T-helper 1 cell treated with Interleukin-12 subunit alpha and Interleukin-12 subunit beta and Interleukin-4 antibody, amounts not matched to agents 30 μg/mL and 1 μg/mL, for 36 hours (primary cell): ENCODE measurements at regions not wholly inside any gene's neighbourhood (a gene's known extent, or its start where the extent isn't known, plus 50 kb on each side); places are given as distances from the start of the nearest gene placed in this dataset.

Experiments used
- H3K27ac Mint-ChIP-seq: one replicate; pipeline ENCODE4 v1.8.0; 2021; ENCODE audit warnings: mild to moderate bottlenecking, mixed read lengths
- H3K27me3 Mint-ChIP-seq: one replicate; pipeline ENCODE4 v1.8.0; 2021; ENCODE audit warnings: low read depth, mixed read lengths
- H3K36me3 Mint-ChIP-seq: one replicate; pipeline ENCODE4 v1.8.0; 2021; ENCODE audit warnings: low read depth, mixed read lengths
- H3K4me1 Mint-ChIP-seq: one replicate; pipeline ENCODE4 v1.8.0; 2021; ENCODE audit warnings: low read depth, mixed read lengths
- H3K4me3 Mint-ChIP-seq: one replicate; pipeline ENCODE4 v1.8.0; 2021; ENCODE audit warnings: mild to moderate bottlenecking, moderate library complexity, mixed read lengths
- H3K9me3 Mint-ChIP-seq: one replicate; pipeline ENCODE4 v1.8.0; 2021; ENCODE audit warnings: mixed read lengths

- Mint-ChIP-seq H3K27me3 (no peaks in the 10 kb centered on the region), H3K36me3 (no peaks in the 10 kb centered on the region), H3K27ac (no peak overlapping the region), H3K9me3 (no peaks in the 10 kb centered on the region), H3K4me1 (no peaks in the 10 kb centered on the region), H3K4me3 (no peak overlapping the region)
Measured at GRCh38 chr1:57927003-57927402, 503.1 kb upstream of the DAB1 start.

- H3K4me3 Mint-ChIP-seq = no peak overlapping the region
- H3K4me1 Mint-ChIP-seq = no peaks in the 10 kb centered on the region
- H3K36me3 Mint-ChIP-seq = no peaks in the 10 kb centered on the region
- no peaks in the 10 kb centered on the region for H3K27me3 Mint-ChIP-seq
- H3K27ac Mint-ChIP-seq = no peak overlapping the region
- no peaks in the 10 kb centered on the region for H3K9me3 Mint-ChIP-seq
Measured at GRCh38 chr1:57926025-57926552, 502.2 kb upstream of the DAB1 start.

GRCh38 chr1:57925226-57925625 is 501.4 kb upstream of the DAB1 start:
- Mint-ChIP-seq H3K27ac (no peak overlapping the region), H3K9me3 (no peaks in the 10 kb centered on the region), H3K27me3 (no peaks in the 10 kb centered on the region), H3K36me3 (no peaks in the 10 kb centered on the region), H3K4me1 (no peaks in the 10 kb centered on the region), H3K4me3 (no peak overlapping the region)

GRCh38 chr1:57922130-57922529 is 498.3 kb upstream of the DAB1 start:
- Mint-ChIP-seq H3K27ac (no peak overlapping the region), H3K4me3 (no peak overlapping the region), H3K36me3 (no peaks in the 10 kb centered on the region), H3K9me3 (no peaks in the 10 kb centered on the region), H3K4me1 (no peaks in the 10 kb centered on the region), H3K27me3 (no peaks in the 10 kb centered on the region)

- no peak overlapping the region for H3K4me3 Mint-ChIP-seq
- H3K27ac Mint-ChIP-seq = no peak overlapping the region
- no peaks in the 10 kb centered on the region for H3K4me1 Mint-ChIP-seq
- no peaks in the 10 kb centered on the region for H3K36me3 Mint-ChIP-seq
- no peaks in the 10 kb centered on the region for H3K9me3 Mint-ChIP-seq
- no peaks in the 10 kb centered on the region for H3K27me3 Mint-ChIP-seq
Measured at GRCh38 chr1:57916041-57916440, 492.2 kb upstream of the DAB1 start.

GRCh38 chr1:57911427-57911826 is 487.6 kb upstream of the DAB1 start:
- no peaks in the 10 kb centered on the region for H3K27me3 Mint-ChIP-seq
- no peaks in the 10 kb centered on the region for H3K9me3 Mint-ChIP-seq
- H3K36me3 Mint-ChIP-seq = no peaks in the 10 kb centered on the region
- H3K4me1 Mint-ChIP-seq = no peaks in the 10 kb centered on the region
- no peak overlapping the region for H3K27ac Mint-ChIP-seq
- H3K4me3 Mint-ChIP-seq = no peak overlapping the region

- no peaks in the 10 kb centered on the region for H3K27me3 Mint-ChIP-seq
- H3K4me3 Mint-ChIP-seq = no peak overlapping the region
- H3K36me3 Mint-ChIP-seq = no peaks in the 10 kb centered on the region
- no peaks in the 10 kb centered on the region for H3K9me3 Mint-ChIP-seq
- H3K4me1 Mint-ChIP-seq = no peaks in the 10 kb centered on the region
- H3K27ac Mint-ChIP-seq = no peak overlapping the region
Measured at GRCh38 chr1:57910782-57911181, 486.9 kb upstream of the DAB1 start.

- H3K4me3 Mint-ChIP-seq = no peak overlapping the region
- no peak overlapping the region for H3K27ac Mint-ChIP-seq
Measured at GRCh38 chr1:57910305-57910704, 486.4 kb upstream of the DAB1 start.

GRCh38 chr1:57908147-57908890 is 484.5 kb upstream of the DAB1 start:
- Mint-ChIP-seq H3K4me1 (no peaks in the 10 kb centered on the region), H3K4me3 (no peak overlapping the region), H3K27me3 (no peaks in the 10 kb centered on the region), H3K27ac (no peak overlapping the region), H3K9me3 (no peaks in the 10 kb centered on the region), H3K36me3 (no peaks in the 10 kb centered on the region)

More at GRCh38 chr1:57910305-57910704, 486.4 kb upstream of the DAB1 start:
- H3K27me3 Mint-ChIP-seq = no peaks in the 10 kb centered on the region
- H3K9me3 Mint-ChIP-seq = no peaks in the 10 kb centered on the region
- no peaks in the 10 kb centered on the region for H3K36me3 Mint-ChIP-seq
- no peaks in the 10 kb centered on the region for H3K4me1 Mint-ChIP-seq

- H3K27ac Mint-ChIP-seq = no peak overlapping the region
- H3K4me1 Mint-ChIP-seq = no peaks in the 10 kb centered on the region
- no peaks in the 10 kb centered on the region for H3K9me3 Mint-ChIP-seq
- no peak overlapping the region for H3K4me3 Mint-ChIP-seq
- no peaks in the 10 kb centered on the region for H3K27me3 Mint-ChIP-seq
- no peaks in the 10 kb centered on the region for H3K36me3 Mint-ChIP-seq
Measured at GRCh38 chr1:57901208-57901919, 477.5 kb upstream of the DAB1 start.

- H3K27ac Mint-ChIP-seq = no peak overlapping the region
Measured at GRCh38 chr1:57898531-57898930, 474.7 kb upstream of the DAB1 start.

GRCh38 chr1:57897581-57897980 is 473.7 kb upstream of the DAB1 start:
- H3K9me3 Mint-ChIP-seq = no peaks in the 10 kb centered on the region
- H3K27me3 Mint-ChIP-seq = no peaks in the 10 kb centered on the region
- H3K4me1 Mint-ChIP-seq = no peaks in the 10 kb centered on the region
- H3K4me3 Mint-ChIP-seq = no peak overlapping the region
- H3K36me3 Mint-ChIP-seq = no peaks in the 10 kb centered on the region
- H3K27ac Mint-ChIP-seq = no peak overlapping the region

More at GRCh38 chr1:57898531-57898930, 474.7 kb upstream of the DAB1 start:
- H3K4me1 Mint-ChIP-seq = no peaks in the 10 kb centered on the region
- H3K9me3 Mint-ChIP-seq = no peaks in the 10 kb centered on the region
- no peaks in the 10 kb centered on the region for H3K36me3 Mint-ChIP-seq
- H3K27me3 Mint-ChIP-seq = no peaks in the 10 kb centered on the region
- H3K4me3 Mint-ChIP-seq = no peak overlapping the region

- Mint-ChIP-seq H3K4me1 (no peaks in the 10 kb centered on the region), H3K4me3 (no peak overlapping the region), H3K36me3 (no peaks in the 10 kb centered on the region), H3K27me3 (no peaks in the 10 kb centered on the region), H3K27ac (no peak overlapping the region), H3K9me3 (no peaks in the 10 kb centered on the region)
Measured at GRCh38 chr1:57894315-57894714, 470.5 kb upstream of the DAB1 start.

GRCh38 chr1:57889676-57890320 is 465.9 kb upstream of the DAB1 start:
- Mint-ChIP-seq H3K27me3 (no peaks in the 10 kb centered on the region), H3K36me3 (no peaks in the 10 kb centered on the region), H3K9me3 (no peaks in the 10 kb centered on the region), H3K27ac (no peak overlapping the region), H3K4me1 (no peaks in the 10 kb centered on the region), H3K4me3 (no peak overlapping the region)
